GM19455 (cell line): ENCODE measurements at regions not wholly inside any gene's neighbourhood (a gene's known extent, or its start where the extent isn't known, plus 50 kb on each side); places are given as distances from the start of the nearest gene placed in this dataset.

Source experiments
- ATAC-seq: cut with Tn5 transposase; IDR thresholded peaks from one replicate; pipeline ENCODE4 v1.9.1; 2021; ENCODE audit not compliant: unreplicated experiment

- no peak for ATAC-seq
Observed at GRCh38 chr6:53744321-53744720, 50.5 kb upstream of the LRRC1 start.

GRCh38 chr6:53741034-53741823 is 53.6 kb upstream of the LRRC1 start:
- no peak for ATAC-seq

GRCh38 chr6:53737746-53738145 is 57.1 kb upstream of the LRRC1 start:
- ATAC-seq, result no peak

GRCh38 chr6:53735896-53736295 is 58.9 kb upstream of the LRRC1 start:
- no peak for ATAC-seq

- ATAC-seq, result no peak
Observed at GRCh38 chr6:53734473-53735299, 60.1 kb upstream of the LRRC1 start.

GRCh38 chr6:53731866-53732636 is 62.8 kb upstream of the LRRC1 start:
- ATAC-seq, result no peak

- ATAC-seq, result no peak
Observed at GRCh38 chr6:53730767-53731166, 64.0 kb upstream of the LRRC1 start.

- ATAC-seq, result peak; percentile 65
Observed at GRCh38 chr6:53728570-53729194, 63.1 kb upstream of the KLHL31 start.

GRCh38 chr6:53727748-53728147 is 62.2 kb upstream of the KLHL31 start:
- ATAC-seq, result no peak

- ATAC-seq, result peak; percentile 77
Observed at GRCh38 chr6:53725791-53726575, 60.4 kb upstream of the KLHL31 start.

- no peak for ATAC-seq
Observed at GRCh38 chr6:53724501-53724900, 58.9 kb upstream of the KLHL31 start.

GRCh38 chr6:53723331-53723730 is 57.8 kb upstream of the KLHL31 start:
- no peak for ATAC-seq

- ATAC-seq, result no peak
Observed at GRCh38 chr6:53721766-53722165, 56.2 kb upstream of the KLHL31 start.

- peak; percentile 97 for ATAC-seq
Observed at GRCh38 chr6:53718597-53719460, 53.3 kb upstream of the KLHL31 start.

GRCh38 chr6:53717566-53717965 is 52.0 kb upstream of the KLHL31 start:
- no peak for ATAC-seq

- no peak for ATAC-seq
Observed at GRCh38 chr6:53715434-53715833, 49.9 kb upstream of the KLHL31 start.
